Loucy (cell line): ENCODE measurements at regions not wholly inside any gene's neighbourhood (a gene's known extent, or its start where the extent isn't known, plus 50 kb on each side); places are given as distances from the start of the nearest gene placed in this dataset.
"Not testable (repeated sequence)": the region's sequence is repeated elsewhere in the genome, so short reads cannot be mapped to it uniquely, and the experiment has no call there.

Experiments used
- H2AFZ ChIP-seq: fragments of 200-600 bp; sonication (generic); 2 replicates; pipeline ENCODE4 v1.6.0; 2016; ENCODE audit warnings: antibody characterized with exemption, mild to moderate bottlenecking, low read length, moderate library complexity
- H3F3A ChIP-seq: fragments of 200-600 bp; 2 replicates; pipeline ENCODE4 v1.6.0; 2016; ENCODE audit warnings: antibody characterized with exemption, low read depth, mild to moderate bottlenecking
- H3K27me3 ChIP-seq: fragments of 200-600 bp; sonication (generic); 2 replicates; pipeline ENCODE4 v1.6.1; 2014; ENCODE audit warnings: low read length, mild to moderate bottlenecking; ENCODE audit not compliant: insufficient read depth, poor library complexity, severe bottlenecking
- H3K36me3 ChIP-seq: fragments of 200-600 bp; sonication (generic); 2 replicates; pipeline ENCODE4 v1.6.1; 2016; ENCODE audit warnings: low read length; ENCODE audit not compliant: insufficient read depth
- H3K4me1 ChIP-seq: fragments of 200-600 bp; sonication (generic); 2 replicates; pipeline ENCODE4 v1.5.1; 2014; ENCODE audit warnings: low read length, mild to moderate bottlenecking; ENCODE audit not compliant: insufficient read depth, poor library complexity, severe bottlenecking
- H3K4me2 ChIP-seq: fragments of 200-600 bp; sonication (generic); 2 replicates; pipeline ENCODE4 v1.6.0; 2014; ENCODE audit warnings: antibody characterized with exemption, low read length, low read depth, mild to moderate bottlenecking; ENCODE audit not compliant: poor library complexity, severe bottlenecking
- H3K4me3 ChIP-seq: fragments of 200-600 bp; sonication (generic); 2 replicates; pipeline ENCODE4 v1.5.1; 2014; ENCODE audit warnings: low read length, mild to moderate bottlenecking, mixed read lengths; ENCODE audit not compliant: poor library complexity, severe bottlenecking
- H3K79me2 ChIP-seq: fragments of 200-600 bp; sonication (generic); 2 replicates; pipeline ENCODE4 v1.6.1; 2014; ENCODE audit warnings: low read length; ENCODE audit not compliant: insufficient read depth
- H3K9ac ChIP-seq: fragments of 200-600 bp; sonication (generic); 2 replicates; pipeline ENCODE4 v1.6.0; 2014; ENCODE audit warnings: mild to moderate bottlenecking, low read depth, low read length, moderate library complexity; ENCODE audit not compliant: poor library complexity, severe bottlenecking
- H3K9me2 ChIP-seq: fragments of 200-600 bp; sonication (generic); replicated peaks from 2 replicates; pipeline ENCODE4 v1.6.1; 2016; ENCODE audit warnings: low read depth, low read length, mixed read lengths
- H3K9me3 ChIP-seq: fragments of 200-600 bp; sonication (generic); 2 replicates; pipeline ENCODE4 v1.6.1; 2014; ENCODE audit warnings: mild to moderate bottlenecking, antibody characterized with exemption, low read length, low read depth; ENCODE audit not compliant: insufficient read depth
- H4K20me1 ChIP-seq: fragments of 200-600 bp; sonication (generic); 2 replicates; pipeline ENCODE4 v1.6.0; 2014; ENCODE audit warnings: antibody characterized with exemption, low read length, mild to moderate bottlenecking; ENCODE audit not compliant: insufficient read depth, poor library complexity, severe bottlenecking
- CTCF ChIP-seq: fragments of 200-600 bp; sonication (generic); conservative IDR thresholded peaks from 2 replicates; pipeline ENCODE4 v1.5.1; 2014; ENCODE audit warnings: mild to moderate bottlenecking, antibody characterized with exemption, low read length
- EZH2phosphoT487 ChIP-seq: fragments of 200-600 bp; IDR thresholded peaks from 2 replicates; pipeline ENCODE4 v1.6.1; 2018; ENCODE audit warnings: antibody characterized with exemption, mild to moderate bottlenecking, moderate library complexity, borderline replicate concordance

- Histone ChIP-seq H2AFZ (no peak overlapping the region), H3K9ac (no peak overlapping the region), H4K20me1 (no peaks in the 10 kb centered on the region), H3K4me1 (no peaks in the 10 kb centered on the region), H3K9me2 (no peaks in the 10 kb centered on the region), H3K36me3 (no peaks in the 10 kb centered on the region), H3F3A (no peaks in the 10 kb centered on the region), H3K9me3 (no peaks in the 10 kb centered on the region), H3K4me3 (no peak overlapping the region), H3K79me2 (no peaks in the 10 kb centered on the region), H3K27me3 (no peaks in the 10 kb centered on the region), H3K4me2 (no peak overlapping the region)
- no peak for TF ChIP-seq CTCF
- TF ChIP-seq EZH2phosphoT487, result no peak
Measured at GRCh38 chr16:63774302-63774701, 1347.6 kb downstream of the CDH11 start.

GRCh38 chr16:63769211-63769610 is 1352.7 kb downstream of the CDH11 start:
- H3K9me3 ChIP-seq, result no peaks in the 10 kb centered on the region
- H3K36me3 ChIP-seq, result no peaks in the 10 kb centered on the region
- TF ChIP-seq CTCF (no peak), EZH2phosphoT487 (no peak)
- H3K4me1 ChIP-seq, result no peaks in the 10 kb centered on the region
- no peak overlapping the region for H3K4me2 ChIP-seq
- H3F3A ChIP-seq, result no peaks in the 10 kb centered on the region
- no peaks in the 10 kb centered on the region for H3K79me2 ChIP-seq
- H3K4me3 ChIP-seq, result no peak overlapping the region
- H3K27me3 ChIP-seq, result no peaks in the 10 kb centered on the region
- no peak overlapping the region for H3K9ac ChIP-seq
- H3K9me2 ChIP-seq, result no peaks in the 10 kb centered on the region
- H2AFZ ChIP-seq, result no peak overlapping the region
- H4K20me1 ChIP-seq, result no peaks in the 10 kb centered on the region

- H2AFZ ChIP-seq, H3K4me3 ChIP-seq, H3K36me3 ChIP-seq, H3K4me1 ChIP-seq, H3K27me3 ChIP-seq, H4K20me1 ChIP-seq, H3K9ac ChIP-seq, H3K9me2 ChIP-seq, H3K4me2 ChIP-seq, H3K79me2 ChIP-seq, H3F3A ChIP-seq, H3K9me3 ChIP-seq: not testable (repeated sequence)
Measured at GRCh38 chr16:63760246-63760645, 1361.6 kb downstream of the CDH11 start.

- Histone ChIP-seq H3K27me3 (no peaks in the 10 kb centered on the region), H4K20me1 (no peaks in the 10 kb centered on the region), H3K9me2 (no peaks in the 10 kb centered on the region), H3K9me3 (no peaks in the 10 kb centered on the region), H3K9ac (no peak overlapping the region), H3K4me2 (no peak overlapping the region), H3F3A (no peaks in the 10 kb centered on the region), H3K79me2 (no peaks in the 10 kb centered on the region), H3K4me3 (no peak overlapping the region), H3K4me1 (no peaks in the 10 kb centered on the region), H2AFZ (no peak overlapping the region), H3K36me3 (no peaks in the 10 kb centered on the region)
- TF ChIP-seq EZH2phosphoT487 (no peak), CTCF (no peak)
Measured at GRCh38 chr16:63752347-63752746, 1369.5 kb downstream of the CDH11 start.
